Panc1 (cell line): ENCODE measurements at regions not wholly inside any gene's neighbourhood (a gene's known extent, or its start where the extent isn't known, plus 50 kb on each side); places are given as distances from the start of the nearest gene placed in this dataset.

Source experiments
- POLR2AphosphoS5 ChIP-seq: IDR thresholded peaks from 2 replicates; pipeline ENCODE4 v1.6.1; 2012; ENCODE audit warnings: mild to moderate bottlenecking, low read depth, low read length, moderate library complexity
- TCF7L2 ChIP-seq: IDR thresholded peaks from 2 replicates; pipeline ENCODE4 v1.6.1; 2011; ENCODE audit warnings: mild to moderate bottlenecking, low read depth, low read length, inconsistent platforms
- TF ChIP-seq, protein P1 (sequence below): fragments of 450-650 bp; IDR thresholded peaks from 2 replicates; pipeline ENCODE4 v1.5.1; 2017; ENCODE audit warnings: mild to moderate bottlenecking
- TF ChIP-seq, protein P2 (sequence below), 2 experiments: IDR thresholded peaks; 2 replicates each; pipeline ENCODE4 v1.6.1; 2011 to 2012; ENCODE audit warnings: low read depth in 2 of 2, control low read depth in 1 of 2, low read length in 1 of 2, mild to moderate bottlenecking in 1 of 2, moderate library complexity in 1 of 2; ENCODE audit not compliant: insufficient read depth in 1 of 2

DNA sequence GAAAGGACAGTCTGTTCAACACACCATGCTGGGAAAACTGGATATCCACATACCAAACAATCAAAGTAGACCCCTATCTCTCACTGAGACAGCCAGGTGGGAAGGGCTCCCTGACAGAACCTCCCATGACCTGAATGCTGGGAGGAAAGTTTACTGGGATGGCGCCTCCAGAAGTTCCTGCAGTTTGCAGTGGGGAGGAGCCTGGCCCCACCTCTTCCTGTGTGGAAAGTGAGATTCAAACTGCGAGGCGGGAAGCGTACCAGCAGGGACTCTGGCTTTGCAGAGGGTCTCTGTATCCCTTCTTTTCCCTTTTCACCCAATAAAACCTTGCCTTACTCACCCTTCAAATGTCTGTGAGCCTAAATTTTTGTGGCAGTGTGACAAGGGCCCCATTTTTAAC lies 190.7 kb downstream of the HHIPL2 start:
- TF ChIP-seq, protein P1, sequence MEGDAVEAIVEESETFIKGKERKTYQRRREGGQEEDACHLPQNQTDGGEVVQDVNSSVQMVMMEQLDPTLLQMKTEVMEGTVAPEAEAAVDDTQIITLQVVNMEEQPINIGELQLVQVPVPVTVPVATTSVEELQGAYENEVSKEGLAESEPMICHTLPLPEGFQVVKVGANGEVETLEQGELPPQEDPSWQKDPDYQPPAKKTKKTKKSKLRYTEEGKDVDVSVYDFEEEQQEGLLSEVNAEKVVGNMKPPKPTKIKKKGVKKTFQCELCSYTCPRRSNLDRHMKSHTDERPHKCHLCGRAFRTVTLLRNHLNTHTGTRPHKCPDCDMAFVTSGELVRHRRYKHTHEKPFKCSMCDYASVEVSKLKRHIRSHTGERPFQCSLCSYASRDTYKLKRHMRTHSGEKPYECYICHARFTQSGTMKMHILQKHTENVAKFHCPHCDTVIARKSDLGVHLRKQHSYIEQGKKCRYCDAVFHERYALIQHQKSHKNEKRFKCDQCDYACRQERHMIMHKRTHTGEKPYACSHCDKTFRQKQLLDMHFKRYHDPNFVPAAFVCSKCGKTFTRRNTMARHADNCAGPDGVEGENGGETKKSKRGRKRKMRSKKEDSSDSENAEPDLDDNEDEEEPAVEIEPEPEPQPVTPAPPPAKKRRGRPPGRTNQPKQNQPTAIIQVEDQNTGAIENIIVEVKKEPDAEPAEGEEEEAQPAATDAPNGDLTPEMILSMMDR = no peak
- TF ChIP-seq POLR2AphosphoS5 (no peak), TCF7L2 (no peak)
- TF ChIP-seq, protein P2, sequence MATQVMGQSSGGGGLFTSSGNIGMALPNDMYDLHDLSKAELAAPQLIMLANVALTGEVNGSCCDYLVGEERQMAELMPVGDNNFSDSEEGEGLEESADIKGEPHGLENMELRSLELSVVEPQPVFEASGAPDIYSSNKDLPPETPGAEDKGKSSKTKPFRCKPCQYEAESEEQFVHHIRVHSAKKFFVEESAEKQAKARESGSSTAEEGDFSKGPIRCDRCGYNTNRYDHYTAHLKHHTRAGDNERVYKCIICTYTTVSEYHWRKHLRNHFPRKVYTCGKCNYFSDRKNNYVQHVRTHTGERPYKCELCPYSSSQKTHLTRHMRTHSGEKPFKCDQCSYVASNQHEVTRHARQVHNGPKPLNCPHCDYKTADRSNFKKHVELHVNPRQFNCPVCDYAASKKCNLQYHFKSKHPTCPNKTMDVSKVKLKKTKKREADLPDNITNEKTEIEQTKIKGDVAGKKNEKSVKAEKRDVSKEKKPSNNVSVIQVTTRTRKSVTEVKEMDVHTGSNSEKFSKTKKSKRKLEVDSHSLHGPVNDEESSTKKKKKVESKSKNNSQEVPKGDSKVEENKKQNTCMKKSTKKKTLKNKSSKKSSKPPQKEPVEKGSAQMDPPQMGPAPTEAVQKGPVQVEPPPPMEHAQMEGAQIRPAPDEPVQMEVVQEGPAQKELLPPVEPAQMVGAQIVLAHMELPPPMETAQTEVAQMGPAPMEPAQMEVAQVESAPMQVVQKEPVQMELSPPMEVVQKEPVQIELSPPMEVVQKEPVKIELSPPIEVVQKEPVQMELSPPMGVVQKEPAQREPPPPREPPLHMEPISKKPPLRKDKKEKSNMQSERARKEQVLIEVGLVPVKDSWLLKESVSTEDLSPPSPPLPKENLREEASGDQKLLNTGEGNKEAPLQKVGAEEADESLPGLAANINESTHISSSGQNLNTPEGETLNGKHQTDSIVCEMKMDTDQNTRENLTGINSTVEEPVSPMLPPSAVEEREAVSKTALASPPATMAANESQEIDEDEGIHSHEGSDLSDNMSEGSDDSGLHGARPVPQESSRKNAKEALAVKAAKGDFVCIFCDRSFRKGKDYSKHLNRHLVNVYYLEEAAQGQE (IDR thresholded peaks at IDR 0.05; ENCODE audit: insufficient read depth in 1 of 2, low read depth in 2 of 2, low read length in 1 of 2) = no peak
